ENCODE measurements at regions not wholly inside any gene's neighbourhood (a gene's known extent, or its start where the extent isn't known, plus 50 kb on each side); places are given as distances from the start of the nearest gene placed in this dataset.

GRCh38 chr3:105162448-105162847, 204.3 kb upstream of the ALCAM start:
- H3K36me3 Mint-ChIP-seq (ENCODE audit: unreplicated experiment): no peaks in the 10 kb centered on the region
- TF ChIP-seq, protein P1, sequence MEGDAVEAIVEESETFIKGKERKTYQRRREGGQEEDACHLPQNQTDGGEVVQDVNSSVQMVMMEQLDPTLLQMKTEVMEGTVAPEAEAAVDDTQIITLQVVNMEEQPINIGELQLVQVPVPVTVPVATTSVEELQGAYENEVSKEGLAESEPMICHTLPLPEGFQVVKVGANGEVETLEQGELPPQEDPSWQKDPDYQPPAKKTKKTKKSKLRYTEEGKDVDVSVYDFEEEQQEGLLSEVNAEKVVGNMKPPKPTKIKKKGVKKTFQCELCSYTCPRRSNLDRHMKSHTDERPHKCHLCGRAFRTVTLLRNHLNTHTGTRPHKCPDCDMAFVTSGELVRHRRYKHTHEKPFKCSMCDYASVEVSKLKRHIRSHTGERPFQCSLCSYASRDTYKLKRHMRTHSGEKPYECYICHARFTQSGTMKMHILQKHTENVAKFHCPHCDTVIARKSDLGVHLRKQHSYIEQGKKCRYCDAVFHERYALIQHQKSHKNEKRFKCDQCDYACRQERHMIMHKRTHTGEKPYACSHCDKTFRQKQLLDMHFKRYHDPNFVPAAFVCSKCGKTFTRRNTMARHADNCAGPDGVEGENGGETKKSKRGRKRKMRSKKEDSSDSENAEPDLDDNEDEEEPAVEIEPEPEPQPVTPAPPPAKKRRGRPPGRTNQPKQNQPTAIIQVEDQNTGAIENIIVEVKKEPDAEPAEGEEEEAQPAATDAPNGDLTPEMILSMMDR (IDR thresholded peaks at IDR 0.05; ENCODE audit: partially characterized antibody, unreplicated experiment): no peak
- peaks cover 2% of the 10 kb centered on the region for H3K4me1 Mint-ChIP-seq (ENCODE audit: low read depth, unreplicated experiment)

GRCh38 chr3:105166893-105167292, 199.8 kb upstream of the ALCAM start:
- H3K4me3 Mint-ChIP-seq (ENCODE audit: unreplicated experiment): no peak overlapping the region

More at GRCh38 chr3:105162448-105162847, 204.3 kb upstream of the ALCAM start:
- DNase-seq: no peak
- no peak overlapping the region for H3K27ac Mint-ChIP-seq (ENCODE audit: unreplicated experiment)
- no peaks in the 10 kb centered on the region for H3K9me3 Mint-ChIP-seq (ENCODE audit: unreplicated experiment)
- no peak overlapping the region for H3K4me3 Mint-ChIP-seq (ENCODE audit: unreplicated experiment)
- no peaks in the 10 kb centered on the region for H3K27me3 Mint-ChIP-seq (ENCODE audit: unreplicated experiment)

DNA sequence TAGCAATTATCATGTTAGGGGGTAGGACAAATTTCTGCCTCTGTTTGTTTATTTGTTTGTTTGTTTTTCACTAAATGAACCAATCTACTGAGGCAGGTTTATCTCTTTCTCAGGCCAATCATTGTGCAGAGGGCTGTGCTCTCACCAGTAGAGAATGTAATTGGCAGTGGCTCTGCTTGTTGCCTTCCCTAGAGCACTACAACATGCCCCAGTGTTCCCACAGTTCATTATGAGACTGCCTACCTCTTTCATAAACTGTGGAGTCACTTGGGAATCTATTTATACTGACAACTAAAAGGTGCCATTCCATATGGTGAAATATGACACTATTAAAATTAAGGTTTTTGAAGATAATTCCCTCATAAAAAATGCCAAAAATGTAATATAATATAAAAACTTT, 196.3 kb upstream of the ALCAM start:
- H3K27me3 Mint-ChIP-seq (ENCODE audit: unreplicated experiment): no peaks in the 10 kb centered on the region
- DNase-seq: no peak
- TF ChIP-seq, protein P1 (IDR thresholded peaks at IDR 0.05; ENCODE audit: partially characterized antibody, unreplicated experiment): no peak
- H3K36me3 Mint-ChIP-seq (ENCODE audit: unreplicated experiment): no peaks in the 10 kb centered on the region
- no peak overlapping the region for H3K27ac Mint-ChIP-seq (ENCODE audit: unreplicated experiment)
- peaks cover 4% of the 10 kb centered on the region for H3K4me1 Mint-ChIP-seq (ENCODE audit: low read depth, unreplicated experiment)
- H3K4me3 Mint-ChIP-seq (ENCODE audit: unreplicated experiment): no peak overlapping the region
- H3K9me3 Mint-ChIP-seq (ENCODE audit: unreplicated experiment): no peaks in the 10 kb centered on the region

More at GRCh38 chr3:105166893-105167292, 199.8 kb upstream of the ALCAM start:
- H3K36me3 Mint-ChIP-seq (ENCODE audit: unreplicated experiment): no peaks in the 10 kb centered on the region
- TF ChIP-seq, protein P1 (IDR thresholded peaks at IDR 0.05; ENCODE audit: partially characterized antibody, unreplicated experiment): no peak
- DNase-seq: no peak
- no peak overlapping the region for H3K27ac Mint-ChIP-seq (ENCODE audit: unreplicated experiment)
- no peaks in the 10 kb centered on the region for H3K9me3 Mint-ChIP-seq (ENCODE audit: unreplicated experiment)
- no peaks in the 10 kb centered on the region for H3K27me3 Mint-ChIP-seq (ENCODE audit: unreplicated experiment)
- peaks cover 4% of the 10 kb centered on the region for H3K4me1 Mint-ChIP-seq (ENCODE audit: low read depth, unreplicated experiment)

DNA sequence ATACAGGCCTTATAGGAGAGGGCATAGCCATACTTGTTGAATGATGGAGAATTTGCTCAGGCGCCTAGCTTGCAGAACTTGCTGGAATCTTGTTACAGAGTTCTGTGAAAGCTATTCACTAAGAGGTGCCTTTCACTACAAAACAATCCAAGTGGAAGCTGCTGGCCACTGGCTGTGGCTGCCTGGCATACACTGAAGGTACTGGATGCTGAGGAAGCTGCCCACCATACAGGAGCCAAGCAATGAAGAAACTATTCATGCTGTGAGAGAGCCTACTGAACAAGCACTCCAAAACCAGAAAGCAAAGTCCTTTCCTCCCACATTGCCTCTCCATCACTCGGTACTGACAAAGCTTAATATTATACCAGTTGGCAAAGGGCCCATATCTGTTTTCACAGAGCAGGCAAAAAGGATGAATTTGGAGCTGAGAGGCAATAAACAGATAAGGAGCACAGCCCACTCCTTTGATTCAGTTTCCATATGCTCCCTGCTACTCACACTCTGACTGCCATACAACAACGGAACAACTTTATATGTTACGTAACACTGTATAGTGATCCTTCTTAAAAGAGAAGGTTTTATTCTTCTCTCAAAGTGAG, 192.6 kb upstream of the ALCAM start:
- no peak overlapping the region for H3K27ac Mint-ChIP-seq (ENCODE audit: unreplicated experiment)
- H3K4me3 Mint-ChIP-seq (ENCODE audit: unreplicated experiment): no peak overlapping the region
- TF ChIP-seq, protein P1 (IDR thresholded peaks at IDR 0.05; ENCODE audit: partially characterized antibody, unreplicated experiment): no peak
- H3K36me3 Mint-ChIP-seq (ENCODE audit: unreplicated experiment): no peaks in the 10 kb centered on the region
- DNase-seq: no peak
- H3K9me3 Mint-ChIP-seq (ENCODE audit: unreplicated experiment): no peaks in the 10 kb centered on the region
- H3K4me1 Mint-ChIP-seq (ENCODE audit: low read depth, unreplicated experiment): peaks cover 2% of the 10 kb centered on the region
- no peaks in the 10 kb centered on the region for H3K27me3 Mint-ChIP-seq (ENCODE audit: unreplicated experiment)

- TF ChIP-seq, protein P1 (IDR thresholded peaks at IDR 0.05; ENCODE audit: partially characterized antibody, unreplicated experiment): no peak
- no peak for DNase-seq
- no peaks in the 10 kb centered on the region for H3K36me3 Mint-ChIP-seq (ENCODE audit: unreplicated experiment)
- no peak overlapping the region for H3K4me3 Mint-ChIP-seq (ENCODE audit: unreplicated experiment)
- no peak overlapping the region for H3K27ac Mint-ChIP-seq (ENCODE audit: unreplicated experiment)
- no peaks in the 10 kb centered on the region for H3K4me1 Mint-ChIP-seq (ENCODE audit: low read depth, unreplicated experiment)
- no peaks in the 10 kb centered on the region for H3K9me3 Mint-ChIP-seq (ENCODE audit: unreplicated experiment)
- H3K27me3 Mint-ChIP-seq (ENCODE audit: unreplicated experiment): no peaks in the 10 kb centered on the region
Observed at GRCh38 chr3:105177576-105177975, 189.1 kb upstream of the ALCAM start.
